Epidermal melanocyte (primary cell): ENCODE measurements at regions not wholly inside any gene's neighbourhood (a gene's known extent, or its start where the extent isn't known, plus 50 kb on each side); places are given as distances from the start of the nearest gene placed in this dataset.

Experiments
- DNase-seq: peaks from one replicate; pipeline ENCODE4 v3.0.0; 2011; ENCODE audit warnings: low spot score; ENCODE audit not compliant: insufficient read length

DNA sequence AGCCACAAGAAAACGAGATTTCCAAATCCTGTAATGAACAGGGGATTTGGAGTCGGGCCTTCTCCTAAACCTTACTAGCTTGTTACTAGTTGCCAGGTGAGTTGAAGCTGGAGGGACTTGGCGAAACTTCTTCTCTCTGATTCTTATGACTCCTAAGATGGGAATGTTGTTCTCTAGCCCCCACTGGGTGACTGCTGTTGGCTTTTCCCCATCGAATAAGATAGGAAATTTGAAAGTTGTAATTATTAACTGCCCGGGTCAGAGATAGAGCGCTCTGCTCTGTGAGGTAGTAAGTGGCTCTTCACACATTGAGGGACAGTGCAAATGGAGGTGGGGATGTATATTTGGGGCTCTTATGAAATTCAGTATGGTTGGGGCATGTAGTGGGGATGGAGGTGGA, 111.2 kb upstream of the MBNL2 start:
- DNase-seq, result no peak

DNA sequence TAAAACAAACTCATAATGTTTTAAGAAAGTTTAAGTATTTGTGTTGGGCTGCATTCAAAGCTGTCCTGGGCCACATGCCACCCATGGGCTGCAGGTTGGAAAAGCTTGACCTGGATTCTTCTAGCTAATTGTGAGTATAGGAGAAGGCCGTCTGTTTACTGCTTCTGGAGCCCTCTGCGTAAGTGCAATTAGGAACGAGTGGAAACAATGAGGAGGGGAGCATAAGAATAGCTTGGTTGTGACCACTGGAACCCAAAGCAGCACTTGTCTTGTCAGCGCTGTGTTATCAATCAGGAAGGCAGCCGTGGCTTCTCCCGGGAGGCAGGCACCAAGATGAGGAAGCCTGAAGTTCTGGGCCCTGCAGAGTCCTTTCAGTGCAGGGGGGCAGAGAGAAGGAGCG, 110.4 kb upstream of the MBNL2 start:
- no peak for DNase-seq

GRCh38 chr13:97112446-97113152, 109.5 kb upstream of the MBNL2 start:
- no peak for DNase-seq

GRCh38 chr13:97113231-97114001, 108.7 kb upstream of the MBNL2 start:
- DNase-seq, result no peak

- DNase-seq, result no peak
Measured at GRCh38 chr13:97114651-97115050, 107.5 kb upstream of the MBNL2 start.

DNA sequence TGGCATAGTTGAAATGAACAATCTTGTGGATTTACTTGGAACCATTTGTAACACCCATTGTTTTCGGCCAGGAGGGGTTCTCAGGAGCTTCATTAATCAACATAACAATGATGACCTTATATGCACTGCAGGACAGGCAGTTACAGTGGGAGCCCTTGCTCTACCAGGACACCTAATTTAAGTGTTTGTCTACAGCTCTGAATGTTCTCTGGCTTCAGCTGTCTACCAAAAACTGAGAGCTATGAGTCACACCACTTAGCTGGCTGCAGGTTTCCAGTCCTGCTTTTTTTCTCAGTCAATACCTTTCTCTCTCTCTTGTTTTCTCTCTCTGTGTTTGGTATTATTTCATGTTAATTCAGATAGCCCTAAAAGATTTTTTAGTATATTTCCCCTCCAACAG, 105.4 kb upstream of the MBNL2 start:
- no peak for DNase-seq

- no peak for DNase-seq
Measured at GRCh38 chr13:97117388-97117910, 104.7 kb upstream of the MBNL2 start.

DNA sequence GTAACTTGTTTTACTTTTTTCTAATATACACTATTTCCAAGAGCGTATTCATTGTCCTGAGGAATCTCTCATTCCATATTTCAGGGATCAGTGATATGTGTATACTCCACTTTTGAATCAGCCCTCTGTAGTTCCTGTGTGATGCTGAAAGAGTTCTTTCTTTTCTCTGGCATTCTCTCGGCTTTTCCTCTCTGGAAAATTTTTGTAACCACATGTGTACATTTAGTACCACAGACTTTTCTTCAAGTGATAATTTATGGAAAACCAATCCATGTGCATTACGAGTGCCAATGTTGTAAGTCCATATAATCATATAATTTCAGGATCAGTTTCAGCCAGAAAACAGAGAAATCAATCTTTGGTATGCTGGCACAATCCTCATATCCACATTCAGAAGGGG, 102.2 kb upstream of the MBNL2 start:
- no peak for DNase-seq

DNA sequence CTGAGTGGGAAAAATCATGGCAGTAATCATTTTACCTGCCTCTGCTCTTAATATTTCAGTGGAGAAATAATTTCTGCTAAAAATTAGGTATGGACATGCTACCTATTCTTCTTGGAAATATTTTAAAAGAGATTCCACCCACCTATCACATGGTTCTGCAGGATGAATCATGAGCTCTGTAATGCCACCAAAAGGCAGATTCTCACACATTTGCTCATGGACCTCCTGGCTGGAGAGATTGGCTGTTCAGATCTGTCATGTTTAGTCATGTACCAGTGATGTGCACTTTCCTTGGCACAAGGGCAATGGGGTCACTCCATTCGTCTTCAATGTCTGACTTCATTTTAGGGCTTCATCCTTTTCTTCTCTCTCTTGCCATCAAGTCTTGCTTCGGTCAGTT, 101.8 kb upstream of the MBNL2 start:
- no peak for DNase-seq

- no peak for DNase-seq
Measured at GRCh38 chr13:97120976-97121375, 101.2 kb upstream of the MBNL2 start.

DNA sequence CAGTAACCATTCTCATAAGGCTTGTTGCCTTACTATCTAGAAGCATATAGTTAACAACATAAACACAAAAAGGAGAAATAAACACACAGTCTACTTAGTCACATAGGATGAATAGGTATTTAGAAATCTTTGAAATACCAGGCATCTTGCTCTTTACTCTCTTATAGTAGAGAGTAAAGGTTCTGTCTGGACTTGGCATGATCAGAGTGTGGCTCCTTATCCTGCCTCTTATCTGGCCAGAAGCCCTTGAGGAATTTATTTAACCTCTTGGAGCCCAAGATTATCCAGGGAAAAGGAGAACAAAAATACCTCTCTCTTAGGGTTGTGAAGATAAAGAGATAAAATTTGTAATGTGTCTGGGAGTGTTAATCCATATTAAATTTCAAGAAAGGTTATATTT, 100.2 kb upstream of the MBNL2 start:
- DNase-seq, result no peak

DNA sequence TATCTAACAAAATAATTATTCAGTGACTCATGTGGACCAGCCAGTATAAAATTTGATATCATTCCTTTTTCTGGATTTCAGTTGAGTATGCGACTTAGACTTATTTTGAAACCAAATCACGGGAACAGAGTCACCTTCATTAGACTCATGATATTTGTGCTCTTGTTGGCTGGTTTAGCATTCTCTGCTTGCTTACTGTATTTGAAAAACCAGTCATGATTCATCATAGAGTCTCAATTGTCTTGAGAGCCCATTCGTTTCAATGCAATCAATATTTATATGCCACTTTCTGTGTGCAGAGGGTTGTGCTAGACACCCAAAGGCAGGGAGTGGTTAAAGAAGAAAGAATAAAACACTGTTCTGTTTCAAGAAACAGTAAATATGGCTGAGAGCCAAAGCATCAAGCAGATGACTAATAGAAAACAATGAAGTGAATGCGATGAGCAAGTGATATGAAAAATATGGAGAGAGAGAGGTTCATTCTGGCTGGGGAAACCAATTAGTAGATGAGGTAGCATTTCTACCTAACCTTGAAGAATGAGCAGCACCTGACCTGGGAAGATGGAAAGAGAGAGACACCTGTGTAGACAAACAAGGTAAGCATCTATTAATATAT, 99.6 kb upstream of the MBNL2 start:
- no peak for DNase-seq

- DNase-seq, result no peak
Measured at GRCh38 chr13:97124206-97124605, 97.9 kb upstream of the MBNL2 start.

- no peak for DNase-seq
Measured at GRCh38 chr13:97124915-97125809, 97.0 kb upstream of the MBNL2 start.

GRCh38 chr13:97125810-97126738, 96.1 kb upstream of the MBNL2 start:
- no peak for DNase-seq

DNA sequence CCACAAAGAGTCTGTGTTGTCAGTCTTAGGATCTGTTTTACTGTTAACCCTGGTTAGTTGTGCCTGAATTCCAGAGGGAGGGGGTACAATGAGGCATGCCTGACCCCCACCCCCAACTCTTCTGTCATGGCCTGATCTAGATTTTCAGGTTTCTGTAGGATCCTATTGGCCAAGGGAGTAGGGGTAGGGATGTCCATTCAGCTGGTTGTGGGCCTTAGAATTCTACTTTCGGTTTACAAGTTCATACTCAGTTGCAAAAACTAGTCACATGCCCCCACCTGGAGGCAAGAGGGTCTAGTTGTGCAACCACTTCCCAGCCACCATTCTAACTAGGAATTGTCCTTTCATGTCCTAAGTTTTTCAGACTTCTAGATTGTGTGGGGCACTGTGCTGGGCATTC, 94.3 kb upstream of the MBNL2 start:
- DNase-seq, result no peak

DNA sequence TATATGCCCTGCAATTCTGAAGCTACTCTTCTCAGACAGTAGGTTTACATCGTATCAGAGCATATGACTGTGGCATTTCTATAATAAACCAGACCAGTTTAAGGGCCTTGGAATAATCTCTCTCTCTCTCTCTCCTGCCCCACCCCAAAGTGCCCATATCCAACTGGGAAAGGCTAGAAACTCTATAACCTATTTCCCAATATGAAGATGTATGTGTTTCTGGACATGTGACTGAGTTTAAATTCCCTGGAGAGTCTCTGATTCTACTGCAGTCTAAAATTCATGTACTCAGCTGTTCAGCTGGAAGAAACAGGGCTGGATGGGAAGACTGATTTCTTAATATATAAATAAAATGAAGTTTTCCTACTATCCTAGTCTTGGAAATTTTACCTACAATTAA, 91.9 kb upstream of the MBNL2 start:
- DNase-seq, result no peak

DNA sequence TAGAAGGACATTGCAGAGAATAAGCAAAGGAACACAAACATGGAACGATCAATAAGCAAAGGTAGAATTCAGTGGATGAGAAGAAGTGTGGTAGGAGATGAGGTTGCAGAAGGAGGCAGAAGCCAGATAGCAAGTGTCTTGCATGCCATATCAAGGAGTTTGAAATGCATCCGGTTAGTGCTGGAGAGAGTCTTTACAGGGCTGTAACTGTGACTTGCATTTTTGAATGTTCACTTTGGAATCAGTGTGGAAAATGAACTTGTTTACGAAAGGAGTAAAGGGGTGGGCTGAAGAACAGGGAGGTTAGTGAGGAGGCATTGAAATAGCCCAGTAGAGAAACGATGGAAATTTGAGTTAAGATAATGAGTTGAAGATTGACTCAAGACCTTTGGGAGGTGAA, 90.7 kb upstream of the MBNL2 start:
- no peak for DNase-seq

DNA sequence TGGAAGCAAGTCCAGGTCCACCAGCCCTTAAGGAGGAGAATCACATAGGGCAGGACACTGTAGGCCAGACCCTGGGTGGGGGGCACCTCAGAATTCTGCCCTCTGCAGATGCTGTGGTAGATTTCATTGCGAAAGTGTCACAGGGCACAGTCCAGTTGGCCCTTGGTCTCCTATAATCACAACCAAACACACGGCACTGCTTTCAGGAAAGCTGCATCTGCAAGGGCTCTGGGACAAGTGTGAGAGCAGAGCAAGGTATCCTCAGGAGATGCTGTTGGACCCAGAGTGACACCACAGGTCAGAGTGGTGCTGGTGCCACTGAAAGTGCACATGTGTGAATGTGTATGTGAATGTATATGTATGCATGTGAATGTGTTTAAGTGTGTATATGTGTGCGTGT, 88.6 kb upstream of the MBNL2 start:
- DNase-seq, result no peak

DNA sequence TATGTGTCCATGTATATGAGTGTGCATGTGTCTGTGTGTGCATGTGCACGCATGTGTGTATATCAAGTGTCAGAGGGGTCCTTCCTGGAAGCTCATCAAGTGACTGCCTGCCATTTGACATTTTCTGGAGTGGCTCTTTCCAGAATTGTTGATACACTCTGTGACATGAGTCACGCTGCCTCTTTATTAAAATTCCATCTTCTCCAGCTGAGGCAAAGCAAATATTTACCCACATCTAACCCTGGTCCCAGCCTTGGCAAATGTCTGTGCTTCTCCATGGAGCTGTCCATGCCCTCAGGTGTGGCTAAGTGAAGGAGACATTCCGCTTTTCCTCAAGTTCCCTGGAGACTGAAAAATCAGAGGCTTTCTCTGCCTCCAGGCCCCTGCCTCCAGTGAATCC, 88.2 kb upstream of the MBNL2 start:
- no peak for DNase-seq
